GM12878 (cell line): ENCODE measurements at regions not wholly inside any gene's neighbourhood (a gene's known extent, or its start where the extent isn't known, plus 50 kb on each side); places are given as distances from the start of the nearest gene placed in this dataset.

Experiments used
- BRCA1 ChIP-seq: IDR thresholded peaks from 2 replicates; pipeline ENCODE4 v1.6.1; 2011; ENCODE audit warnings: low read depth, low read length, improper control_type of control experiment
- ESRRA ChIP-seq: IDR thresholded peaks from 2 replicates; pipeline ENCODE4 v1.6.1; 2012; ENCODE audit warnings: mild to moderate bottlenecking, low read length, improper control_type of control experiment
- FOXK2 ChIP-seq: fragments of 450-650 bp; IDR thresholded peaks from 2 replicates; pipeline ENCODE4 v1.6.1; 2017; ENCODE audit warnings: mild to moderate bottlenecking, moderate library complexity
- FOXM1 ChIP-seq: IDR thresholded peaks from 2 replicates; pipeline ENCODE4 v1.6.1; 2012; ENCODE audit warnings: low read depth, mild to moderate bottlenecking, inconsistent platforms, low read length, moderate library complexity
- GATAD2B ChIP-seq: fragments of 450-650 bp; conservative IDR thresholded peaks from 2 replicates; pipeline ENCODE4 v1.6.1; 2017; ENCODE audit warnings: low read depth, mild to moderate bottlenecking, moderate library complexity
- IKZF2 ChIP-seq, 2 experiments: fragments of 450-650 bp; IDR thresholded peaks; 2 replicates each; pipeline ENCODE4 v1.6.1; 2017; ENCODE audit warnings: mild to moderate bottlenecking in 2 of 2, moderate library complexity in 2 of 2
- NFIC ChIP-seq: IDR thresholded peaks from 2 replicates; pipeline ENCODE4 v1.6.1; 2012; ENCODE audit warnings: low read depth, mild to moderate bottlenecking, inconsistent platforms, low read length, moderate library complexity
- NR2F1 ChIP-seq: fragments of 450-650 bp; conservative IDR thresholded peaks from 2 replicates; pipeline ENCODE4 v1.6.1; 2017; ENCODE audit warnings: mild to moderate bottlenecking
- TCF12 ChIP-seq: IDR thresholded peaks from 2 replicates; pipeline ENCODE4 v1.6.1; 2011; ENCODE audit warnings: low read depth, mild to moderate bottlenecking, low read length
- TCF3 ChIP-seq: IDR thresholded peaks from 2 replicates; pipeline ENCODE4 v1.6.1; 2012; ENCODE audit warnings: low read depth, mild to moderate bottlenecking, low read length, borderline replicate concordance; ENCODE audit not compliant: insufficient read depth
- YY1 ChIP-seq: IDR thresholded peaks from 2 replicates; pipeline ENCODE4 v1.6.1; 2011; ENCODE audit warnings: low read depth, mild to moderate bottlenecking, low read length
- ZNF217 ChIP-seq: fragments of 450-650 bp; IDR thresholded peaks from 2 replicates; pipeline ENCODE4 v1.6.1; 2017; ENCODE audit warnings: antibody characterized with exemption, mild to moderate bottlenecking
- TF ChIP-seq, protein P1 (sequence below): fragments of 450-650 bp; IDR thresholded peaks from 2 replicates; pipeline ENCODE4 v1.6.1; 2017; ENCODE audit warnings: mild to moderate bottlenecking, low read depth, inconsistent platforms; ENCODE audit not compliant: poor library complexity, severe bottlenecking
- TF ChIP-seq, protein P2 (sequence below): fragments of 450-650 bp; IDR thresholded peaks from 2 replicates; pipeline ENCODE4 v1.6.1; 2017; ENCODE audit warnings: mild to moderate bottlenecking, moderate library complexity
- TF ChIP-seq, protein P3 (sequence below): IDR thresholded peaks from 2 replicates; pipeline ENCODE4 v1.6.1; 2011; ENCODE audit warnings: low read depth, low read length, improper control_type of control experiment, borderline replicate concordance
- TF ChIP-seq, protein P4 (sequence below): fragments of 450-650 bp; formaldehyde crosslinking; IDR thresholded peaks from 2 replicates; pipeline ENCODE4 v1.4.0; 2020; ENCODE audit warnings: mild to moderate bottlenecking, moderate library complexity
- TF ChIP-seq, protein P5 (sequence below): fragments of 450-650 bp; IDR thresholded peaks from 2 replicates; pipeline ENCODE4 v1.6.1; 2017; ENCODE audit warnings: borderline replicate concordance

DNA sequence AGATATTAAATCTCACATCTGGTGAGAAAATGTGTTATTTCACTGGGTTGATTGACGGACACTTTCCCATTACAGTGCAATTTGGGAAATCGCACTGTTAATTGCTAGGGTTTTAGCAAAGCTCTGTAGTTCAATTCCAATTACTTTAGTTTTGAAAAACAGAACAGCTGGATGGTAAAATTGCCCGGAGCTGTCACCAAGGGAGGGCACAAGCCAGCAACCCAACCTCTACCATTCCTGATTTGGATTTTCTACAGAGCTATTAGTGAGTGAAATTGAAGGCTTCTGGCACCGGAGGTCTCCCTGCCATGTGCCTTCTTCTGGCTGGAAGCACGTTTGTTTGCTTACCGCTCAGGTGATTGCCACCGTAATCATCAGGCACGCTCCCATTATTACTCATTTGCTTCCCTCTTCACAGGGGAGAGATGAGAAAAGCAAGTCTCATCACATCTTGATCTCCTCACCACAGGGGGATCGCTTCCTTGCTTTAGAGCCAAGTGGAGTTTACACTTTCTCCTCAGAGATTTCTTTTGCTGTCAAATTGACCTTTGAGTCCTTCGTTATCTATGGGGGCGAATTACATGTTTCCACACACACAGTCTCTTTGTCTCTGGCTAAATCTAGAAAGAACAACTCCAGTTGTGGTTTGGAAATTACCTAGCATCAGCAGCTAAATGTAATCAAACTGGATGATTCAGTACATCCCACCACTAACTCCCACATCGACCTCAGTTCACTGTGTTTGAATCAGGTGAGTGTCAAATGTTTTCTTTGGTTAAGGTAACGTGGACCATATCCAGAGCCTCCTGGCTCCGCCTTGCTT, 421.7 kb upstream of the GOLIM4 start (continued):
- TF ChIP-seq, protein P1, sequence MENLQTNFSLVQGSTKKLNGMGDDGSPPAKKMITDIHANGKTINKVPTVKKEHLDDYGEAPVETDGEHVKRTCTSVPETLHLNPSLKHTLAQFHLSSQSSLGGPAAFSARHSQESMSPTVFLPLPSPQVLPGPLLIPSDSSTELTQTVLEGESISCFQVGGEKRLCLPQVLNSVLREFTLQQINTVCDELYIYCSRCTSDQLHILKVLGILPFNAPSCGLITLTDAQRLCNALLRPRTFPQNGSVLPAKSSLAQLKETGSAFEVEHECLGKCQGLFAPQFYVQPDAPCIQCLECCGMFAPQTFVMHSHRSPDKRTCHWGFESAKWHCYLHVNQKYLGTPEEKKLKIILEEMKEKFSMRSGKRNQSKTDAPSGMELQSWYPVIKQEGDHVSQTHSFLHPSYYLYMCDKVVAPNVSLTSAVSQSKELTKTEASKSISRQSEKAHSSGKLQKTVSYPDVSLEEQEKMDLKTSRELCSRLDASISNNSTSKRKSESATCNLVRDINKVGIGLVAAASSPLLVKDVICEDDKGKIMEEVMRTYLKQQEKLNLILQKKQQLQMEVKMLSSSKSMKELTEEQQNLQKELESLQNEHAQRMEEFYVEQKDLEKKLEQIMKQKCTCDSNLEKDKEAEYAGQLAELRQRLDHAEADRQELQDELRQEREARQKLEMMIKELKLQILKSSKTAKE: peak; percentile 36
- TF ChIP-seq ZNF217 (peak; percentile 24; the same call in 1 of the 2 replicates), GATAD2B (peak; percentile 71), BRCA1 (no peak), TCF12 (0 out of 2 replicates have a peak, but pooled peaks have one; percentile 30), TCF3 (no peak), YY1 (0 out of 2 replicates have a peak, but pooled peaks have one; percentile 10), ESRRA (peak; percentile 33; the same call in 1 of the 2 replicates), FOXM1 (0 out of 2 replicates have a peak, but pooled peaks have one; percentile 50), NFIC (0 out of 2 replicates have a peak, but pooled peaks have one; percentile 52), IKZF2 (IDR thresholded peaks at IDR 0.05) (peak; percentile 91 to 92), NR2F1 (peak; percentile 94), FOXK2 (no peak)
- TF ChIP-seq, protein P2, sequence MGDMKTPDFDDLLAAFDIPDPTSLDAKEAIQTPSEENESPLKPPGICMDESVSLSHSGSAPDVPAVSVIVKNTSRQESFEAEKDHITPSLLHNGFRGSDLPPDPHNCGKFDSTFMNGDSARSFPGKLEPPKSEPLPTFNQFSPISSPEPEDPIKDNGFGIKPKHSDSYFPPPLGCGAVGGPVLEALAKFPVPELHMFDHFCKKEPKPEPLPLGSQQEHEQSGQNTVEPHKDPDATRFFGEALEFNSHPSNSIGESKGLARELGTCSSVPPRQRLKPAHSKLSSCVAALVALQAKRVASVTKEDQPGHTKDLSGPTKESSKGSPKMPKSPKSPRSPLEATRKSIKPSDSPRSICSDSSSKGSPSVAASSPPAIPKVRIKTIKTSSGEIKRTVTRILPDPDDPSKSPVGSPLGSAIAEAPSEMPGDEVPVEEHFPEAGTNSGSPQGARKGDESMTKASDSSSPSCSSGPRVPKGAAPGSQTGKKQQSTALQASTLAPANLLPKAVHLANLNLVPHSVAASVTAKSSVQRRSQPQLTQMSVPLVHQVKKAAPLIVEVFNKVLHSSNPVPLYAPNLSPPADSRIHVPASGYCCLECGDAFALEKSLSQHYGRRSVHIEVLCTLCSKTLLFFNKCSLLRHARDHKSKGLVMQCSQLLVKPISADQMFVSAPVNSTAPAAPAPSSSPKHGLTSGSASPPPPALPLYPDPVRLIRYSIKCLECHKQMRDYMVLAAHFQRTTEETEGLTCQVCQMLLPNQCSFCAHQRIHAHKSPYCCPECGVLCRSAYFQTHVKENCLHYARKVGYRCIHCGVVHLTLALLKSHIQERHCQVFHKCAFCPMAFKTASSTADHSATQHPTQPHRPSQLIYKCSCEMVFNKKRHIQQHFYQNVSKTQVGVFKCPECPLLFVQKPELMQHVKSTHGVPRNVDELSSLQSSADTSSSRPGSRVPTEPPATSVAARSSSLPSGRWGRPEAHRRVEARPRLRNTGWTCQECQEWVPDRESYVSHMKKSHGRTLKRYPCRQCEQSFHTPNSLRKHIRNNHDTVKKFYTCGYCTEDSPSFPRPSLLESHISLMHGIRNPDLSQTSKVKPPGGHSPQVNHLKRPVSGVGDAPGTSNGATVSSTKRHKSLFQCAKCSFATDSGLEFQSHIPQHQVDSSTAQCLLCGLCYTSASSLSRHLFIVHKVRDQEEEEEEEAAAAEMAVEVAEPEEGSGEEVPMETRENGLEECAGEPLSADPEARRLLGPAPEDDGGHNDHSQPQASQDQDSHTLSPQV: 0 out of 2 replicates have a peak, but pooled peaks have one; percentile 9
- TF ChIP-seq, protein P3, sequence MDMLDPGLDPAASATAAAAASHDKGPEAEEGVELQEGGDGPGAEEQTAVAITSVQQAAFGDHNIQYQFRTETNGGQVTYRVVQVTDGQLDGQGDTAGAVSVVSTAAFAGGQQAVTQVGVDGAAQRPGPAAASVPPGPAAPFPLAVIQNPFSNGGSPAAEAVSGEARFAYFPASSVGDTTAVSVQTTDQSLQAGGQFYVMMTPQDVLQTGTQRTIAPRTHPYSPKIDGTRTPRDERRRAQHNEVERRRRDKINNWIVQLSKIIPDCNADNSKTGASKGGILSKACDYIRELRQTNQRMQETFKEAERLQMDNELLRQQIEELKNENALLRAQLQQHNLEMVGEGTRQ: no peak
- TF ChIP-seq, protein P4, sequence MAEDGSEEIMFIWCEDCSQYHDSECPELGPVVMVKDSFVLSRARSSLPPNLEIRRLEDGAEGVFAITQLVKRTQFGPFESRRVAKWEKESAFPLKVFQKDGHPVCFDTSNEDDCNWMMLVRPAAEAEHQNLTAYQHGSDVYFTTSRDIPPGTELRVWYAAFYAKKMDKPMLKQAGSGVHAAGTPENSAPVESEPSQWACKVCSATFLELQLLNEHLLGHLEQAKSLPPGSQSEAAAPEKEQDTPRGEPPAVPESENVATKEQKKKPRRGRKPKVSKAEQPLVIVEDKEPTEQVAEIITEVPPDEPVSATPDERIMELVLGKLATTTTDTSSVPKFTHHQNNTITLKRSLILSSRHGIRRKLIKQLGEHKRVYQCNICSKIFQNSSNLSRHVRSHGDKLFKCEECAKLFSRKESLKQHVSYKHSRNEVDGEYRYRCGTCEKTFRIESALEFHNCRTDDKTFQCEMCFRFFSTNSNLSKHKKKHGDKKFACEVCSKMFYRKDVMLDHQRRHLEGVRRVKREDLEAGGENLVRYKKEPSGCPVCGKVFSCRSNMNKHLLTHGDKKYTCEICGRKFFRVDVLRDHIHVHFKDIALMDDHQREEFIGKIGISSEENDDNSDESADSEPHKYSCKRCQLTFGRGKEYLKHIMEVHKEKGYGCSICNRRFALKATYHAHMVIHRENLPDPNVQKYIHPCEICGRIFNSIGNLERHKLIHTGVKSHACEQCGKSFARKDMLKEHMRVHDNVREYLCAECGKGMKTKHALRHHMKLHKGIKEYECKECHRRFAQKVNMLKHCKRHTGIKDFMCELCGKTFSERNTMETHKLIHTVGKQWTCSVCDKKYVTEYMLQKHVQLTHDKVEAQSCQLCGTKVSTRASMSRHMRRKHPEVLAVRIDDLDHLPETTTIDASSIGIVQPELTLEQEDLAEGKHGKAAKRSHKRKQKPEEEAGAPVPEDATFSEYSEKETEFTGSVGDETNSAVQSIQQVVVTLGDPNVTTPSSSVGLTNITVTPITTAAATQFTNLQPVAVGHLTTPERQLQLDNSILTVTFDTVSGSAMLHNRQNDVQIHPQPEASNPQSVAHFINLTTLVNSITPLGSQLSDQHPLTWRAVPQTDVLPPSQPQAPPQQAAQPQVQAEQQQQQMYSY: no peak
- TF ChIP-seq, protein P5, sequence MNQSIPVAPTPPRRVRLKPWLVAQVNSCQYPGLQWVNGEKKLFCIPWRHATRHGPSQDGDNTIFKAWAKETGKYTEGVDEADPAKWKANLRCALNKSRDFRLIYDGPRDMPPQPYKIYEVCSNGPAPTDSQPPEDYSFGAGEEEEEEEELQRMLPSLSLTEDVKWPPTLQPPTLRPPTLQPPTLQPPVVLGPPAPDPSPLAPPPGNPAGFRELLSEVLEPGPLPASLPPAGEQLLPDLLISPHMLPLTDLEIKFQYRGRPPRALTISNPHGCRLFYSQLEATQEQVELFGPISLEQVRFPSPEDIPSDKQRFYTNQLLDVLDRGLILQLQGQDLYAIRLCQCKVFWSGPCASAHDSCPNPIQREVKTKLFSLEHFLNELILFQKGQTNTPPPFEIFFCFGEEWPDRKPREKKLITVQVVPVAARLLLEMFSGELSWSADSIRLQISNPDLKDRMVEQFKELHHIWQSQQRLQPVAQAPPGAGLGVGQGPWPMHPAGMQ: no peak
